NT2/D1 (cell line): ENCODE measurements at regions not wholly inside any gene's neighbourhood (a gene's known extent, or its start where the extent isn't known, plus 50 kb on each side); places are given as distances from the start of the nearest gene placed in this dataset.
"Not testable (repeated sequence)": the region's sequence is repeated elsewhere in the genome, so short reads cannot be mapped to it uniquely, and the experiment has no call there.

Experiments used
- DNase-seq: peaks from one replicate; pipeline ENCODE4 v3.0.0-alpha.2; 2011; ENCODE audit warnings: low read depth, low spot score
- H3K27me3 ChIP-seq: 2 replicates; pipeline ENCODE4 v1.6.0; 2011; ENCODE audit warnings: mild to moderate bottlenecking; ENCODE audit not compliant: insufficient read length, insufficient read depth
- H3K36me3 ChIP-seq: 2 replicates; pipeline ENCODE4 v1.6.1; 2011; ENCODE audit warnings: mild to moderate bottlenecking, low read length, mixed read lengths; ENCODE audit not compliant: insufficient read depth, insufficient read length
- H3K4me1 ChIP-seq: 2 replicates; pipeline ENCODE4 v1.5.1; 2011; ENCODE audit not compliant: insufficient read depth, insufficient read length
- H3K4me3 ChIP-seq: 2 replicates; pipeline ENCODE4 v1.5.1; 2011; ENCODE audit warnings: low read depth; ENCODE audit not compliant: insufficient read length
- H3K9ac ChIP-seq: 2 replicates; pipeline ENCODE4 v1.6.0; 2011; ENCODE audit warnings: low read depth; ENCODE audit not compliant: insufficient read length
- H3K9me3 ChIP-seq: 2 replicates; pipeline ENCODE4 v1.5.1; 2011; ENCODE audit warnings: mild to moderate bottlenecking, low read length; ENCODE audit not compliant: insufficient read depth
- SUZ12 ChIP-seq: IDR thresholded peaks from 2 replicates; pipeline ENCODE4 v1.6.1; 2011; ENCODE audit not compliant: insufficient read length, insufficient read depth; ENCODE audit errors: extremely low read depth
- YY1 ChIP-seq: IDR thresholded peaks from 2 replicates; pipeline ENCODE4 v1.6.1; 2011; ENCODE audit not compliant: insufficient read length, insufficient read depth
- ZNF274 ChIP-seq: IDR thresholded peaks from 2 replicates; pipeline ENCODE4 v1.6.1; 2011; ENCODE audit warnings: mild to moderate bottlenecking, low read depth, low read length

- no peak for TF ChIP-seq SUZ12
- TF ChIP-seq ZNF274: no peak
- TF ChIP-seq YY1: no peak
Measured at GRCh38 chr5:40233268-40233667, 446.4 kb upstream of the PTGER4 start.

GRCh38 chr5:40227931-40228330 is 451.8 kb upstream of the PTGER4 start:
- TF ChIP-seq ZNF274 (no peak), YY1 (no peak), SUZ12 (no peak)
- no peaks in the 10 kb centered on the region for H3K9me3 ChIP-seq
- H3K4me3 ChIP-seq: no peak overlapping the region

More at GRCh38 chr5:40233268-40233667, 446.4 kb upstream of the PTGER4 start:
- H3K9ac ChIP-seq: no peak overlapping the region
- no peak overlapping the region for H3K4me3 ChIP-seq
- H3K27me3 ChIP-seq: no peaks in the 10 kb centered on the region
- no peaks in the 10 kb centered on the region for H3K4me1 ChIP-seq
- H3K36me3 ChIP-seq: no peaks in the 10 kb centered on the region
- no peak for DNase-seq
- no peaks in the 10 kb centered on the region for H3K9me3 ChIP-seq

GRCh38 chr5:40227366-40227765 is 452.3 kb upstream of the PTGER4 start:
- Histone ChIP-seq H3K27me3 (no peaks in the 10 kb centered on the region), H3K9me3 (no peaks in the 10 kb centered on the region), H3K4me3 (no peak overlapping the region), H3K36me3 (no peaks in the 10 kb centered on the region), H3K9ac (no peak overlapping the region), H3K4me1 (no peaks in the 10 kb centered on the region)
- DNase-seq: no peak
- no peak for TF ChIP-seq ZNF274
- no peak for TF ChIP-seq YY1
- no peak for TF ChIP-seq SUZ12

More at GRCh38 chr5:40227931-40228330, 451.8 kb upstream of the PTGER4 start:
- no peaks in the 10 kb centered on the region for H3K36me3 ChIP-seq
- no peaks in the 10 kb centered on the region for H3K27me3 ChIP-seq
- DNase-seq: no peak
- H3K4me1 ChIP-seq: no peaks in the 10 kb centered on the region
- H3K9ac ChIP-seq: no peak overlapping the region

- H3K4me3 ChIP-seq: no peak overlapping the region
- H3K4me1 ChIP-seq: no peaks in the 10 kb centered on the region
- TF ChIP-seq YY1 (no peak), SUZ12 (no peak), ZNF274 (no peak)
Measured at GRCh38 chr5:40226906-40227305, 452.8 kb upstream of the PTGER4 start.

GRCh38 chr5:40225147-40225546 is 454.6 kb upstream of the PTGER4 start:
- H3K9ac ChIP-seq: not testable (repeated sequence)

More at GRCh38 chr5:40226906-40227305, 452.8 kb upstream of the PTGER4 start:
- no peak for DNase-seq
- Histone ChIP-seq H3K36me3 (no peaks in the 10 kb centered on the region), H3K27me3 (no peaks in the 10 kb centered on the region), H3K9ac (no peak overlapping the region), H3K9me3 (no peaks in the 10 kb centered on the region)

GRCh38 chr5:40224421-40224820 is 455.3 kb upstream of the PTGER4 start:
- H3K4me3 ChIP-seq: no peak overlapping the region
- H3K27me3 ChIP-seq: no peaks in the 10 kb centered on the region
- H3K9ac ChIP-seq: no peak overlapping the region
- TF ChIP-seq ZNF274: no peak
- TF ChIP-seq SUZ12: no peak
- TF ChIP-seq YY1: no peak
- H3K9me3 ChIP-seq: no peaks in the 10 kb centered on the region
- no peak for DNase-seq
- no peaks in the 10 kb centered on the region for H3K36me3 ChIP-seq
- no peaks in the 10 kb centered on the region for H3K4me1 ChIP-seq

More at GRCh38 chr5:40225147-40225546, 454.6 kb upstream of the PTGER4 start:
- H3K27me3 ChIP-seq, DNase-seq, H3K36me3 ChIP-seq, H3K4me3 ChIP-seq, H3K4me1 ChIP-seq, H3K9me3 ChIP-seq: not testable (repeated sequence)

- H3K9ac ChIP-seq: no peak overlapping the region
- no peaks in the 10 kb centered on the region for H3K36me3 ChIP-seq
- no peak for DNase-seq
- 0 out of 2 replicates have a peak, but pooled peaks cover under 1% of the 10 kb centered on the region for H3K9me3 ChIP-seq
- no peaks in the 10 kb centered on the region for H3K27me3 ChIP-seq
- H3K4me1 ChIP-seq: no peaks in the 10 kb centered on the region
- TF ChIP-seq SUZ12 (no peak), ZNF274 (no peak), YY1 (no peak)
- H3K4me3 ChIP-seq: no peak overlapping the region
Measured at GRCh38 chr5:40223884-40224402, 455.8 kb upstream of the PTGER4 start.

- DNase-seq: no peak
- no peak overlapping the region for H3K4me3 ChIP-seq
- no peaks in the 10 kb centered on the region for H3K36me3 ChIP-seq
- no peaks in the 10 kb centered on the region for H3K27me3 ChIP-seq
- no peaks in the 10 kb centered on the region for H3K4me1 ChIP-seq
- H3K9me3 ChIP-seq: peaks cover 6% of the 10 kb centered on the region; the same call in 1 of the 2 replicates
- TF ChIP-seq YY1: no peak
- no peak for TF ChIP-seq SUZ12
- TF ChIP-seq ZNF274: no peak
- no peak overlapping the region for H3K9ac ChIP-seq
Measured at GRCh38 chr5:40221796-40222195, 457.9 kb upstream of the PTGER4 start.
